ENCODE measurements at regions not wholly inside any gene's neighbourhood (a gene's known extent, or its start where the extent isn't known, plus 50 kb on each side); places are given as distances from the start of the nearest gene placed in this dataset.
A peak's percentile ranks its signal among the peaks of the same experiment; 100 is the strongest.

GRCh38 chr2:42923580-42924417 lies 131.4 kb upstream of the HAAO start:
- no peak for TF ChIP-seq CTCF (IDR thresholded peaks at IDR 0.05)
- intact Hi-C loops (cut with DNase I), result no loop called here

GRCh38 chr2:42922790-42923579 lies 130.6 kb upstream of the HAAO start:
- no peak for TF ChIP-seq CTCF (IDR thresholded peaks at IDR 0.05)
- H3K4me3 ChIP-seq, result no peak overlapping the region
- intact Hi-C loops (cut with DNase I), result no loop called here
- H3K36me3 ChIP-seq, result no peaks in the 10 kb centered on the region
- no peak overlapping the region for H3K9ac ChIP-seq (ENCODE audit: low read depth in 2 of 2, low read length in 2 of 2)
- H3K27ac ChIP-seq, result peak overlapping the region; percentile 90
- no peaks in the 10 kb centered on the region for H3K27me3 ChIP-seq
- no peaks in the 10 kb centered on the region for H3K9me3 ChIP-seq
- no peak for DNase-seq
- H3K4me1 ChIP-seq, result peaks cover 30% of the 10 kb centered on the region

More at GRCh38 chr2:42923580-42924417, 131.4 kb upstream of the HAAO start:
- Histone ChIP-seq H3K36me3 (no peaks in the 10 kb centered on the region), H3K4me3 (no peak overlapping the region), H3K4me1 (peaks cover 31% of the 10 kb centered on the region), H3K9ac (ENCODE audit: low read depth in 2 of 2, low read length in 2 of 2) (peak overlapping the region in 1 of 2 donors; percentile 89), H3K27ac (peak overlapping the region; percentile 90), H3K9me3 (no peaks in the 10 kb centered on the region), H3K27me3 (no peaks in the 10 kb centered on the region)
- no peak for DNase-seq

GRCh38 chr2:42922293-42922692 lies 129.9 kb upstream of the HAAO start:
- no peak for DNase-seq
- Histone ChIP-seq H3K4me1 (peaks cover 25% of the 10 kb centered on the region), H3K27me3 (no peaks in the 10 kb centered on the region), H3K27ac (no peak overlapping the region), H3K36me3 (no peaks in the 10 kb centered on the region), H3K4me3 (no peak overlapping the region), H3K9ac (ENCODE audit: low read depth in 2 of 2, low read length in 2 of 2) (no peak overlapping the region), H3K9me3 (no peaks in the 10 kb centered on the region)
- TF ChIP-seq CTCF (IDR thresholded peaks at IDR 0.05), result no peak
- intact Hi-C loops (cut with DNase I), result no loop called here

GRCh38 chr2:42921721-42922120 lies 129.3 kb upstream of the HAAO start:
- no peaks in the 10 kb centered on the region for H3K36me3 ChIP-seq
- TF ChIP-seq CTCF (IDR thresholded peaks at IDR 0.05), result no peak
- H3K4me1 ChIP-seq, result peaks cover 20% of the 10 kb centered on the region
- no peaks in the 10 kb centered on the region for H3K27me3 ChIP-seq
- intact Hi-C loops (cut with DNase I), result no loop called here
- no peak overlapping the region for H3K27ac ChIP-seq
- H3K4me3 ChIP-seq, result no peak overlapping the region
- no peaks in the 10 kb centered on the region for H3K9me3 ChIP-seq
- no peak overlapping the region for H3K9ac ChIP-seq (ENCODE audit: low read depth in 2 of 2, low read length in 2 of 2)
- no peak for DNase-seq

GRCh38 chr2:42921147-42921520 lies 128.8 kb upstream of the HAAO start:
- H3K9ac ChIP-seq (ENCODE audit: low read depth in 2 of 2, low read length in 2 of 2), result no peak overlapping the region
- peaks cover 16% of the 10 kb centered on the region for H3K4me1 ChIP-seq
- H3K27me3 ChIP-seq, result no peaks in the 10 kb centered on the region
- no peaks in the 10 kb centered on the region for H3K9me3 ChIP-seq
- no peak for TF ChIP-seq CTCF (IDR thresholded peaks at IDR 0.05)
- no peak overlapping the region for H3K27ac ChIP-seq
- H3K36me3 ChIP-seq, result no peaks in the 10 kb centered on the region
- intact Hi-C loops (cut with DNase I), result no loop called here
- DNase-seq, result no peak
- H3K4me3 ChIP-seq, result no peak overlapping the region
